Stimulated activated naive CD8-positive, alpha-beta T cell treated with anti-CD3 and anti-CD28 coated beads, Interleukin-15, Interleukin-2, amounts not matched to agents 100 ng/mL and 50 ng/mL, for 24 hours (primary cell): ENCODE measurements at regions not wholly inside any gene's neighbourhood (a gene's known extent, or its start where the extent isn't known, plus 50 kb on each side); places are given as distances from the start of the nearest gene placed in this dataset.
A peak's percentile ranks its signal among the peaks of the same experiment; 100 is the strongest.
"Not testable (repeated sequence)": the region's sequence is repeated elsewhere in the genome, so short reads cannot be mapped to it uniquely, and the experiment has no call there.

ENCODE experiments used
- H3K27ac Mint-ChIP-seq: one replicate; pipeline ENCODE4 v1.8.0; 2021; ENCODE audit warnings: mild to moderate bottlenecking, mixed read lengths
- H3K27me3 Mint-ChIP-seq: one replicate; pipeline ENCODE4 v1.8.0; 2021; ENCODE audit warnings: mixed read lengths
- H3K36me3 Mint-ChIP-seq: one replicate; pipeline ENCODE4 v1.8.0; 2021; ENCODE audit warnings: low read depth, mixed read lengths
- H3K4me1 Mint-ChIP-seq: one replicate; pipeline ENCODE4 v1.8.0; 2021; ENCODE audit warnings: low read depth, mixed read lengths
- H3K4me3 Mint-ChIP-seq: one replicate; pipeline ENCODE4 v1.8.0; 2021; ENCODE audit warnings: mild to moderate bottlenecking, mixed read lengths
- H3K9me3 Mint-ChIP-seq: one replicate; pipeline ENCODE4 v1.8.0; 2021; ENCODE audit warnings: mixed read lengths

DNA sequence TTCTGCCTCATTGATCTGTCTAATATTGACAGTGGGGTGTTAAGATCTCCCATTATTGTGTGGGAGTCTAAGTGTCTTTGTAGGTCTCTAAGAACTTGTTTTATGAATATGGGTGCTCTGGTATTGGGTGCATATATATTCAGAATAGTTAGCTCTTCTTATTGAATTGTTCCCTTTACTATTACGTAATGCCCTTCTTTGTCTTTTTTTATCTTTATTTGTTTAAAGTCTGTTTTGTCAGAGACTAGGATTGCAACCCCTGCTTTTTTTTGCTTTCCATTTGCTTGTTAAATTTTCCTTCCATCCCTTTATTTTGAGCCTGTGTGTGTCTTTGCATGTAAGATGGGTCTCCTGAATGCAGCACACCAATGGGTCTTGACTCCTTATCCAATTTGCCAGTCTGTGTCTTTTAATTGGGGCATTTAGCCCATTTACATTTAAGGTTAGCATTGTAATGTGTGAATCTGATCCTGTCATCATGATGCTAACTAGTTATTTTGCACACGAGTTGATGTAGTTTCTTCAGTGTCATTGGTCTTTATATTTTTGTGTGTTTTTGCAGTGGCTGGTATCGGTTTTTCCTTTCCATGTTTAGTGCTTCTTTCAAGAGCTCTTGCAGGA lies 1126.0 kb upstream of the TMEM132C start:
- H3K4me1 Mint-ChIP-seq, result not testable (repeated sequence)

DNA sequence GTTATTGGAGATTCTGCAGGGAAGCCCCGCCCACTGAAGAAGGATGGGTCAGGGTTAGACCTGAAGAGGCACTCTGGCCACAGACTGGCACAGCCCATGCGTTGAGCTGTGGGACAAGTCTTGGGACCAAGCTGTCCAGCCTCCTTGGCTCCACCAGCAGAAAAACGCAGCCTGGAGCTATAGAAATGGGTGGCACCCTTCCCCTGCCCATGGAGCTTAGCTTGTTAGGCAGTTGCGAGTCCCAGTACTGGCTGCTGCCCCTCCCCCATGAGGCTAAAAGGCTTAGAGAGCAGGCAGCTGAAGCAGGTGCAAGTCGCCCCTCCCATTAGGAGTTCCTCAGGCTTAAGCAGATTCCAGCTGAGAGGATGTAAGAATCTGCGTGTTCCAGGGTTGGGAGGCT lies 1124.0 kb upstream of the TMEM132C start:
- Mint-ChIP-seq H3K36me3 (no peaks in the 10 kb centered on the region), H3K9me3 (peaks cover 5% of the 10 kb centered on the region), H3K4me3 (no peak overlapping the region), H3K27me3 (peaks cover 23% of the 10 kb centered on the region), H3K27ac (no peak overlapping the region), H3K4me1 (peaks cover 4% of the 10 kb centered on the region)

More for the DNA sequence above, 1126.0 kb upstream of the TMEM132C start:
- not testable (repeated sequence) for H3K9me3 Mint-ChIP-seq, H3K27ac Mint-ChIP-seq, H3K4me3 Mint-ChIP-seq, H3K36me3 Mint-ChIP-seq
- peaks cover 23% of the 10 kb centered on the region for H3K27me3 Mint-ChIP-seq

DNA sequence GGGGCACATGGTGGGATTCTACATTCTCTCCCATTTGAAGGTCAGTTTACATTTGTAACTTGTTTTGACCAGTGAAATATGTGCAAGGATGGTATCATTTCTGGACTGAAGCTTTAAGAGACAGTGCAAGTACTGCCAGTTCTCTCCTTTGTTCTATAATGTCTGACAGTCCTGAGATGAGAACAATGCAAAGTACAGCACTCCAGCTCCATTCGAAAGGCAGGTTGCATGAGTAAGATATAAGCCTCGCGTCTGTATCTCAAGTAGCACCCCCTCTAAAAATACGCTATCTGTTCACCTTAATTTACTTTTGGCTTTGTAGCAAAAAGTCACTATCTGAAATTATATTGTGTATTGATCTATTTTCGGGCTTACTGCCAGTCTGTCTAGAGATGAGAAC lies 1122.2 kb upstream of the TMEM132C start:
- Mint-ChIP-seq H3K4me1 (peaks cover 4% of the 10 kb centered on the region), H3K27ac (no peak overlapping the region), H3K9me3 (peaks cover 5% of the 10 kb centered on the region), H3K4me3 (no peak overlapping the region), H3K27me3 (peaks cover 15% of the 10 kb centered on the region), H3K36me3 (no peaks in the 10 kb centered on the region)

DNA sequence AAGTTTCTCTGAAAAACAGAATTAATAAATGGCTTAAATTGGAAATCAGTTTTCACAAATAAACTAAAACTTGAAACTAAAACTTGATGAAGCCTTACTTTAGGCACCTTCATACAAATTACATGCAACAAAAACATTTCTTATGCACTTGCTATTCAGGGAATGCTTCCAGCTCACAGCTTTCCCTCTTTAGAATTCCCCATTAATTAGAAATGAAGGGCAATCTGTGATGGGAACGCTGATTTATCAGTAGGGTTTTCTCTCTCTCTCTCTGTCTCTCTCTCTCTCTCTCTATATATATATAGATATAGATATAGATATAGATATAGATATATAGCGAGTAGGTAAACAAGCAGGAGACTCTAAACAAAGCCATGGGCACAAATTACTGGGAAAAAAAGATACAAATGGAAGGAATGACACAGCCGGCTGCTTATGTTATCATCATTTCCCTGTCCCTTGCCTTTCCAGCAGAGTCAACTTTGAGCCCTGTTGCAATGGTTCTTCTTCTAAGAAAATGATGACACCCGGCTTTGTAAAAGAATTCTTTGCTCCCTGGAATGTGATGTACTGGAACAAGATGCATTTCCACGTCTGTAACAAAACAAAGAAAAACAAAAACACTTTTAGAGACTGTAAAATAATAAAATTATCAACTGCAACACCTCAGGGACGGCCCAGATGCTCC lies 1121.6 kb upstream of the TMEM132C start:
- peaks cover 12% of the 10 kb centered on the region for H3K27me3 Mint-ChIP-seq
- peaks cover 4% of the 10 kb centered on the region for H3K4me1 Mint-ChIP-seq
- H3K27ac Mint-ChIP-seq, result peak overlapping the region; percentile 8
- H3K36me3 Mint-ChIP-seq, result no peaks in the 10 kb centered on the region
- peak overlapping the region; percentile 73 for H3K4me3 Mint-ChIP-seq
- H3K9me3 Mint-ChIP-seq, result peaks cover 5% of the 10 kb centered on the region

DNA sequence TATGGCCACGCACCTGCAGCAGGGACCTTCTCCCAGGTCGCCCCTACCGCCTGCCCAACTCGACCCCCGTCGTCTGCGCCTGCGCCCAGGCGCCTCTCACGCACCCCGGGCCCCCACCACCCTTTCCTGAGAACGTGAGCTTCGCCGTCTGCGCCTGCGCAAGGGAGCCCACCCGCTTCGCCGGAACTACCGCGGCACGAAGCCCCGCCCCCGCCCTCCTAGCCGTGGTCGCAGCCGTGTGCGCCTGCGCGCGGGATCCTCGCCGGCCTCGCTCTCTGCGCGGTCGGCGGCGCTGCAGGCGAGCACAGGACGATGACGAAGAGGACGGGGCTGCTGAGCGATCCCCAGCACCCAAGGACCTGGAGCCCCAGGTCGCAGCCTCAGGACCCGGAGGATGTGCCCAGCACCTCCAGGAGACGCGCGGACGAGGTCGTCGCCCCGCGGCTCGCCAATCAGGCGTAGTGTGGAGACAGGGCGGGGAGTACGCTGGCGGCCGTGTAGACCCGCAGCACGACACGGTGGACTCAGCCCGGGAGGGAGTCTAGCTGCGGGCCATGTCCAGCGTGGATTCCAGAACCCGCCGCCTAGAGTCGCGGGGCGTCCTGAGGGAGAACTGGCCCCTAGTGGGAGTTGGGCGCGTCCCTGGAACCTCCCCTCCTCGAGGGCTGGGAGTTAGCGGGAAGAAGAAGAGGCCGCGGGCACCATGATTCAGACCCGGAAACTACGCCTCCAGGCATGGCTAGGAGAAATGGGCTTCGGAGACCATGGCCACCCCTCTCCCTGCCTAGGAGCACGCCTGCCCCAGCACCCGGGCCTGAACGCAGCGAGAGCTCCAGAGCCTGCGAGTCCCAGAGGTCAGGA lies 1120.8 kb upstream of the TMEM132C start:
- H3K27ac Mint-ChIP-seq, result peak overlapping the region; percentile 8
- H3K4me3 Mint-ChIP-seq, result peak overlapping the region; percentile 73
- H3K27me3 Mint-ChIP-seq, result peaks cover 10% of the 10 kb centered on the region
- no peaks in the 10 kb centered on the region for H3K36me3 Mint-ChIP-seq
- H3K4me1 Mint-ChIP-seq, result peaks cover 4% of the 10 kb centered on the region
- H3K9me3 Mint-ChIP-seq, result peaks cover 5% of the 10 kb centered on the region

DNA sequence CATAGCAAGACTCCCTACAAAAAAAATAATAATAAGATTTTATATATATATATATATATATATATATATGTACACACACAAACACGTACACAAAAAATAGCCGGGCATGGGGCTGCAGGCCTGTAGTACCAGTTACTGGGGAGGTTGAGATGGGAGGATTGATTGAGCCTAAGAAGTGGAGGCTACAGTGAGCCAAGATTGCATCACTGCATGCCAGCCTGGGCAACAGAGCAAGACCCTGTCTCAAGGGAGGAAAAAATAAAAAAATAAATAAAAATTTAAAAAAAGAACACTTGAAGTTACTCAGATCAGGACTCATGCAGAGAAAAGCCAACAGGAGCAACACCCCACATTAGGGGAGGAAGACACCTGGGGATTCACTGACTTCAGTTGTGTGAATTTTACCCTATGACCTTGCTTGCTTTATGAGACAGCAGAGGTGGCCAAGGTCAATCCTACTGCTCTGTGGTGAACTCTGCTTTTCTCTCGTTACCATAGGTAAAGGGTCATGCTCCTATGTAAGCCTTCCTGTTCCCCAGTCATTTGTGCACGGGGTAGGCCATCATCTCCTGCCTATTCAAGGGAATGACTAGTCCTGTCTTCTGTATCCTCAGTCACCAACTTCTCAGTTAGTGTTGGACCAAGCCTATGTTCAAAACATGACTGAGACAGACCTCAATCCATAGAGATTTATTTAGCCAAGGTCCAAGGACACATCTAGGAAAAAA lies 1119.8 kb upstream of the TMEM132C start:
- Mint-ChIP-seq H3K4me1 (peaks cover 4% of the 10 kb centered on the region), H3K9me3 (no peaks in the 10 kb centered on the region), H3K27ac (no peak overlapping the region), H3K36me3 (no peaks in the 10 kb centered on the region), H3K27me3 (peaks cover 3% of the 10 kb centered on the region), H3K4me3 (no peak overlapping the region)

DNA sequence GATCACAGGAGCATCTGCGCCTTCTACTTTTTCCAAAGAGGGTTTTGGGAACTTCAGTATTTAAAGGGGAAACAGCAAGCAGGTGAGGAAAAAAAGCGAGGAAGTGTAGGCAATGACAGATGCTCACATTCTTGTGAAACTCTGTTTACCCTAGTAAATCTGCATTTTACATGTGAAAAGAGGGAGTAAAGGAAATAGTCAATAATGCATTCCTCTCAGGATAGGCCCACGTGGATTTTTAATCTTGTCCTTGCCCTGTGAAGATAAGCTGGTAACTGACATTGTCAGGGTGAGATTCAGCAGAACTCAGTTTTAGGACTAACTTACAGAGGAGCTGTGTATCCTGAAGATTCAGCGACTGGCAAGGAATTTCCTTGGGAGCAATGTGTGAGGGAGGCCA lies 1119.2 kb upstream of the TMEM132C start:
- H3K4me1 Mint-ChIP-seq, result peaks cover 4% of the 10 kb centered on the region
- no peaks in the 10 kb centered on the region for H3K36me3 Mint-ChIP-seq
- H3K27ac Mint-ChIP-seq, result no peak overlapping the region

DNA sequence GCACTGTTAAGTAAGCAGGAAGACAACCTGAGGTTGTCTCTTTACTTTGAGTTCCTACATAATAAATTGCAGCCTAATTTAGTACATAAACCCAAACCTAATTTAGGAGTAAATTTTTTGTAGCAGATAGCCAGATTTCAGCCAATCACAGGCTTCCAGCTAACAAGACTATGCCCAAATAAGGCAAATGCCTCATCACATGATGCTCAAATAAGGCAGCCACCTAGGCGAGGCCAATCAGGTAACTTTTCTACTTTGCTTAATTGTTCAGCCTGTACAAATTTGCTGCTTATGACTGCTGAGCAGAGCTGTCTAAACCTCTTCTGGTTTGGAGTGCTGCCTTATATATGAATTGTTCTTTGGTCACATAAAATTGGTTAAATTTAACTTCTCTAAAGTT lies 1118.7 kb upstream of the TMEM132C start:
- no peak overlapping the region for H3K4me3 Mint-ChIP-seq
- H3K36me3 Mint-ChIP-seq, result no peaks in the 10 kb centered on the region
- H3K9me3 Mint-ChIP-seq, result no peaks in the 10 kb centered on the region
- peaks cover 3% of the 10 kb centered on the region for H3K27me3 Mint-ChIP-seq
- H3K27ac Mint-ChIP-seq, result no peak overlapping the region
- H3K4me1 Mint-ChIP-seq, result peaks cover 4% of the 10 kb centered on the region

More for the DNA sequence above, 1119.2 kb upstream of the TMEM132C start:
- Mint-ChIP-seq H3K27me3 (peaks cover 3% of the 10 kb centered on the region), H3K9me3 (no peaks in the 10 kb centered on the region), H3K4me3 (no peak overlapping the region)

DNA sequence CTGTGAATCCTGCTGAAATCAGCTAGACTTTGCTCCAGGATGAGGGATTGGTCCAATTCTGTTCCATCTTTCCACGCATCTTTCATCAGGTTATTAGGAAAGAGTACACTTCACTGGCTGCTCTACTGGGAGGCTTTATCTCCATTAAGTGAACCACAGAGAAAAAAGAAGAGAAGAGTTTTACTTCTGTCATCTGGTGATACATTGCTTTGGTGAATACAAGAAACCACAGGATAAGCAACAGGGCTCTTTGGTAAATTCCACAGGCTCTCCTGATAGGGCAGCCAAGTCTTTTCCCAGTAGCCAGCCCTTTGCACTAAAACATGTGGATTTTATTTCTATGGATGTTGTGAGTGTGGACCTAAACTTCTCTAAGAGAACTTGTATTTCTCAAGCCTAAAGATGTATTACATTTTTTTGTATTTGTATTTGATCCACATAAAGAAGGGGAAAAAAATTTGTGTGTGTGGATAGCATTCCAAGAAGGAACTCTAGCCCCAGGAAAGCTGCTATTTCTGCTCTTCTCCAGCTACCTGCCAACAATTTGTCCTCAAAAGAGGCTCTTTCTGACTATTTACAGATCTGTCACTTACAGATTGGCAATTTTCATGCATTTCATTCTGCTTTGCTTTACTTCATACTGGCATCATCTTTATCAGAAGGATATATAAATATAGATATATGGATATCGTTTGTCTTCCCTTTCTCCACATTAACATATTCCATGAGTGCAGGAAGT lies 1117.6 kb upstream of the TMEM132C start:
- H3K4me1 Mint-ChIP-seq, result peaks cover 4% of the 10 kb centered on the region
- no peak overlapping the region for H3K4me3 Mint-ChIP-seq
- H3K27me3 Mint-ChIP-seq, result peaks cover 3% of the 10 kb centered on the region

DNA sequence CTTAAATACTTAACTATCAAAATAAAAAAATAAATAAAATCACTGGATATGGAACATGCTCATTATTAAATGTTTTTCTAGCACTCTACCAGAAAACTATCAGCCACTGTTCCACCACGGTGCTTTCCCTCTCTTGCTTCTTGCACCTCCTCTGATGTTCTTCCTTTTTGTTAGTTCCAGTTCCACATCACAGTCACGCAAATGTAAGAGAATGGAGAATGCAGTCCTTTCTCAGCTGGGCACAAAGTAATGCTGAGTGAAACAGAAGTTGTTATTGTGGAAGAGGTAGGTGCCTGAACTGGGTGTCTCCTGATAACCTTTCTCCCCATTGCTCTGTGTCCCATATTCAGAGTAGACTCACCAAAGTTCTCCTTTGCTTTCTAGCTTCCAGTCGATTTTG lies 1116.9 kb upstream of the TMEM132C start:
- Mint-ChIP-seq H3K27me3 (peaks cover 3% of the 10 kb centered on the region), H3K4me3 (no peak overlapping the region), H3K27ac (no peak overlapping the region), H3K36me3 (no peaks in the 10 kb centered on the region), H3K9me3 (no peaks in the 10 kb centered on the region), H3K4me1 (peaks cover 4% of the 10 kb centered on the region)

More for the DNA sequence above, 1117.6 kb upstream of the TMEM132C start:
- Mint-ChIP-seq H3K9me3 (no peaks in the 10 kb centered on the region), H3K36me3 (no peaks in the 10 kb centered on the region), H3K27ac (no peak overlapping the region)

DNA sequence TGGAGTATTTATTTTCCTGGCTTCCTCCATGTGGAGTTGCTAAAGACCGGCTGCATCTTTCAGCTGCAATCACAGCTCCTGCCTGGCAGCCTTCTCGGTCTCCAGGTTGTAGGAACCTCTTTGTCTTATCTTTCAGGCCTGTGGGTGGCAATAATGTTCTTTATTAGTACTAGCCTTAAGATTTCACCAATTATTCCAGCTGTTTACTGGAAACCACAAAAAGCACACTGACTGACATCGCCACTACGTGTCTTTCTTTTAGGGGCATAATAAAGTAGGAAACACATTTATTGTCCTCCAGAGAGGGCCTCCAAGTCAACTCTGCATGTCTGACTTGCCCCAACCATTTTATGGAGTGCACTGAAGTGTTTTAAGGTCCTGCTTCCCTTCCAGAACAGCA lies 1116.5 kb upstream of the TMEM132C start:
- Mint-ChIP-seq H3K4me1 (peaks cover 4% of the 10 kb centered on the region), H3K27ac (no peak overlapping the region), H3K27me3 (peaks cover 3% of the 10 kb centered on the region), H3K4me3 (no peak overlapping the region), H3K9me3 (no peaks in the 10 kb centered on the region), H3K36me3 (no peaks in the 10 kb centered on the region)

DNA sequence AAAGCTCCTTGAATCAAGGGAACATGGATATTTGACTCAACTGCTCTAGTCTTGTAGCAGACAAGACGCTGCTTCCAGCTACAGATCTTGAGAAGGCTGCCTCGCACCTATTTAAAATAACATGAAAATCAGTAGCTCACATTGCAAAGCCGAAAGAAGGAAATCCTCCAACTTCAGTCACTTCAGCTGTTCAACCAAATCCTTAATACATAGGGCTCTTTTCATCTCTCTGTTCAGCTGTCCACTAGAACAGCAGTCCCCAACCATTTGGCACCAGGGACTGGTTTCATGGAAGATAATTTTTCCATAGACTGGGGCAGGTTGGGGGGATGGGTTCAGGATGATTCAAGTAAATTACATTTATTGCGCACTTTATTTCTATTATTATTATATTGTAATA lies 1116.0 kb upstream of the TMEM132C start:
- no peak overlapping the region for H3K4me3 Mint-ChIP-seq
- no peak overlapping the region for H3K27ac Mint-ChIP-seq
- no peaks in the 10 kb centered on the region for H3K9me3 Mint-ChIP-seq
- no peaks in the 10 kb centered on the region for H3K36me3 Mint-ChIP-seq
- peaks cover 4% of the 10 kb centered on the region for H3K4me1 Mint-ChIP-seq
- no peaks in the 10 kb centered on the region for H3K27me3 Mint-ChIP-seq

DNA sequence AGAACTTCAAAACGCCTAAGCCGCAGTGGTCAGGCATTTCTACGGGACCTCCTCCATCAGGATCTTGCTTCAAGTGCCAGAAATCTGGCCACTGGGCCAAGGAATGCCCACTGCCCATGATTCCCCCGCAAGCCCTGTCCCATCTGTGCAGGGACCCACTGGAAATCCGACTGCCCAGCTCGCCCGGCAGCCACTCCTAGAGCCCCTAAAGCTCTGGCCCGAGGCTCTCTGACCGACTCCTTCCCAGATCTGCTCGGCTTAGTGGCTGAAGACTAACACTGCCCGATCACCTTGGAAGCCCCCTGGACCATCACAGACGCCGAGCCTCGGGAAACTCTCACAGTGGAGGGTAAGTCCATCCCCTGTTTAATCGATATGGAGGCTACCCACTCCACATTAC lies 1113.0 kb upstream of the TMEM132C start:
- Mint-ChIP-seq H3K9me3 (no peaks in the 10 kb centered on the region), H3K27ac (no peak overlapping the region), H3K36me3 (no peaks in the 10 kb centered on the region), H3K4me3 (no peak overlapping the region), H3K27me3 (no peaks in the 10 kb centered on the region), H3K4me1 (no peaks in the 10 kb centered on the region)

DNA sequence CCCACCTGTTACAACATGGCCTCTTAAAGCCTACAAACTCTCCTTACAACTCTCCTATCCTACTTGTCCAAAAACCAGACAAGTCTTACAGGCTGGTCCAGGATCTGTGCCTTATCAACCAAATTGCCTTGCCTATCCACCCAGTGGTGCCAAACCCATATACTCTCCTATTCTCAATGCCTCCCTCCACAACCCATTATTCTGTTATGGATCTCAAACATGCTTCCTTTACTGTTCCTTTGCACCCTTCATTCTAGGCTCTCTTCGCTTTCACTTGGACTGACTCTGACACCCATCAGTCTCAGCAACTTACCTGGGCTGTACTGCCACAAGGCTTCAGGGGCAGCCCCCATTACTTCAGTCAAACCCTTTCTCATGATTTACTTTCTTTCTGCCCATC lies 1112.1 kb upstream of the TMEM132C start:
- not testable (repeated sequence) for H3K4me3 Mint-ChIP-seq, H3K36me3 Mint-ChIP-seq, H3K9me3 Mint-ChIP-seq, H3K27me3 Mint-ChIP-seq, H3K27ac Mint-ChIP-seq, H3K4me1 Mint-ChIP-seq
